Stimulated activated CD8-positive, alpha-beta memory T cell treated with anti-CD3 and anti-CD28 coated beads, Interleukin-12 subunit alpha, Interleukin-12 subunit beta, amount 100 ng/mL, for 1 hour (primary cell): ENCODE measurements at regions not wholly inside any gene's neighbourhood (a gene's known extent, or its start where the extent isn't known, plus 50 kb on each side); places are given as distances from the start of the nearest gene placed in this dataset.
"Not testable (repeated sequence)": the region's sequence is repeated elsewhere in the genome, so short reads cannot be mapped to it uniquely, and the experiment has no call there.

ENCODE experiments used
- DNase-seq: peaks from one replicate; pipeline ENCODE4 v3.0.0-alpha.2; 2020; ENCODE audit warnings: low read depth

- no peak for DNase-seq
These were observed 1506.8 kb upstream of the B3GALT2 start for GRCh38 chr1:194693244-194693643.

- no peak for DNase-seq
These were observed 1498.2 kb upstream of the B3GALT2 start for GRCh38 chr1:194684636-194685035.

GRCh38 chr1:194658090-194658439 lies 1471.7 kb upstream of the B3GALT2 start:
- DNase-seq = no peak

GRCh38 chr1:194654956-194655355 lies 1468.5 kb upstream of the B3GALT2 start:
- DNase-seq = no peak

- no peak for DNase-seq
These were observed 1467.0 kb upstream of the B3GALT2 start for GRCh38 chr1:194653385-194653784.

- DNase-seq = no peak
These were observed 1460.7 kb upstream of the B3GALT2 start for GRCh38 chr1:194647118-194647517.

GRCh38 chr1:194644528-194644927 lies 1458.1 kb upstream of the B3GALT2 start:
- no peak for DNase-seq

- no peak for DNase-seq
These were observed 1453.9 kb upstream of the B3GALT2 start for GRCh38 chr1:194640322-194640721.

- no peak for DNase-seq
These were observed 1442.6 kb upstream of the B3GALT2 start for GRCh38 chr1:194629011-194629410.

- no peak for DNase-seq
These were observed 1438.4 kb upstream of the B3GALT2 start for GRCh38 chr1:194624833-194625232.

GRCh38 chr1:194618101-194618500 lies 1431.7 kb upstream of the B3GALT2 start:
- DNase-seq = no peak

- not testable (repeated sequence) for DNase-seq
These were observed 1430.9 kb upstream of the B3GALT2 start for GRCh38 chr1:194617272-194617671.

- DNase-seq = no peak
These were observed 1430.4 kb upstream of the B3GALT2 start for GRCh38 chr1:194616835-194617234.

GRCh38 chr1:194602184-194602583 lies 1415.8 kb upstream of the B3GALT2 start:
- no peak for DNase-seq

- DNase-seq = no peak
These were observed 1414.3 kb upstream of the B3GALT2 start for GRCh38 chr1:194600716-194601115.

GRCh38 chr1:194598098-194598497 lies 1411.7 kb upstream of the B3GALT2 start:
- no peak for DNase-seq

GRCh38 chr1:194586302-194586701 lies 1399.9 kb upstream of the B3GALT2 start:
- no peak for DNase-seq

GRCh38 chr1:194584052-194584451 lies 1397.6 kb upstream of the B3GALT2 start:
- DNase-seq = no peak

- no peak for DNase-seq
These were observed 1384.1 kb upstream of the B3GALT2 start for GRCh38 chr1:194570476-194570875.

GRCh38 chr1:194568610-194569009 lies 1382.2 kb upstream of the B3GALT2 start:
- no peak for DNase-seq

GRCh38 chr1:194548071-194548470 lies 1361.7 kb upstream of the B3GALT2 start:
- DNase-seq = no peak

- DNase-seq = no peak
These were observed 1357.6 kb upstream of the B3GALT2 start for GRCh38 chr1:194544012-194544411.

GRCh38 chr1:194538453-194538852 lies 1352.0 kb upstream of the B3GALT2 start:
- DNase-seq = no peak

- DNase-seq = no peak
These were observed 1351.1 kb upstream of the B3GALT2 start for GRCh38 chr1:194537521-194537920.

GRCh38 chr1:194535369-194535768 lies 1349.0 kb upstream of the B3GALT2 start:
- DNase-seq = no peak
